ENCODE measurements at regions not wholly inside any gene's neighbourhood (a gene's known extent, or its start where the extent isn't known, plus 50 kb on each side); places are given as distances from the start of the nearest gene placed in this dataset.
"Not testable (repeated sequence)": the region's sequence is repeated elsewhere in the genome, so short reads cannot be mapped to it uniquely, and the experiment has no call there.

DNA sequence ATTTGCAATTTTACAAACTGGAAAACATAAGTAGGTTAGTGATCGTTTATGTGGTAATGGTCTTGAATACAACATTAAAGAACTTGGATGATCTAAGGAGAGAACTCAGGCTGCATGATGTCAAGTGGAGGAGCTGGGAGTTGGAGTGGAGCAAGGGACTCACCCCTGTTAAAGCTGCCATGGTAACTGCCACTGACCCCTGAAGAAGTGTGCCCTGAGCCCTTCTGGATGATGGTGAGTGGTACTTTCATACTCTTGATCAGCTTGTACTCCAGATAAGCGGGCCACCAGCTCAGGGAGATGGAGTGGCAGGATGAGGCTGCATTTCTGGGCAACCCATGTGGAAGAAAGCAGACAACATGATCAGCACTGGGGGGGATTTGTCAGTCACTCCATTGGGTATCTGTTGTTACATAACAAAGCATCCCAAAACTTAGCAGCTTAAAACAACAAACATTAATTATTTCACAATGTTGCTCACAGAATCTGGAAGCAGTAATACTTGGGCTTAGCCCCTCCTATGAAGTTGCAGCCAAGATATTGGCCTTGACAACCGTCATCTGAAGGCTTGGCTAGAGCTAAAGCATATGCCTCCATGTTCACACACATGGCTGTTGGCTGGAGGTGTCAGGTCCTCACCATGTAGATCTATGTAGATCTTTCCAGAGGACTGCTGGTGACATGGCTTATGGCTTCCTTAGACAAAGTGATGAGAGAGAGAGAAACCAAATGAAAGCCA, 213.8 kb downstream of the DUSP10 start:
- Histone ChIP-seq H3K4me1 (no peaks in the 10 kb centered on the region), H3K36me3 (no peaks in the 10 kb centered on the region), H3K9me3 (no peaks in the 10 kb centered on the region), H3K4me3 (no peak overlapping the region), H3K27me3 (no peaks in the 10 kb centered on the region; the same call in 1 of the 2 replicates), H3K27ac (no peak overlapping the region), H3K9ac (no peak overlapping the region), H3K4me2 (no peak overlapping the region), H4K20me1 (no peaks in the 10 kb centered on the region)
- no peak for TF ChIP-seq Cebpa-rat (IDR thresholded peaks at IDR 0.05)

GRCh38 chr1:221530159-221530558, 211.7 kb downstream of the DUSP10 start:
- not testable (repeated sequence) for H3K9ac ChIP-seq, H3K4me2 ChIP-seq, H3K36me3 ChIP-seq, H3K4me3 ChIP-seq, H3K9me3 ChIP-seq, H4K20me1 ChIP-seq, H3K27me3 ChIP-seq, H3K27ac ChIP-seq, H3K4me1 ChIP-seq

DNA sequence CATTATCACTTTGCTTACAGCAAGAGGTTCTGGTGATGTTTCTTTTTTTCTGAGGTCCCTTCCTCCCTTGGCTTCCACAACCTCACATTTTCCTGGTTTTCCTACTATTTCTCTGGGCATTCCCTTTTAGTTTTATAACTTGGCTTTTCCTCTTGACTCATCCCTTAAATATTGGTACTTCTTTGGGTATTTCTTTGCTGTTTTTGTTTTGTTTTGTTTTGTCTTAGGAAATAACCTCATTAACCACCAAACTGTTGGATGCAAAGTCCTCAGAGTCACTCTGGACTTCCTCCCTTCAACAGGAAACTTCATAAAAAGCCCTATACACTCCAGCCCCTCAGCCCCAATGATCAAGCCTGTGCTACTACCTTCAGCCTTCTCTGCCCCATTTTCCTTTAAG, 211.1 kb downstream of the DUSP10 start:
- H3K4me2 ChIP-seq = no peak overlapping the region
- H3K27ac ChIP-seq = no peak overlapping the region
- H3K9me3 ChIP-seq = no peaks in the 10 kb centered on the region
- no peaks in the 10 kb centered on the region for H3K4me1 ChIP-seq
- TF ChIP-seq Cebpa-rat (IDR thresholded peaks at IDR 0.05) = no peak
- H3K9ac ChIP-seq = no peak overlapping the region
- no peaks in the 10 kb centered on the region; the same call in 1 of the 2 replicates for H3K27me3 ChIP-seq
- no peaks in the 10 kb centered on the region for H4K20me1 ChIP-seq
- no peaks in the 10 kb centered on the region for H3K36me3 ChIP-seq
- H3K4me3 ChIP-seq = no peak overlapping the region

DNA sequence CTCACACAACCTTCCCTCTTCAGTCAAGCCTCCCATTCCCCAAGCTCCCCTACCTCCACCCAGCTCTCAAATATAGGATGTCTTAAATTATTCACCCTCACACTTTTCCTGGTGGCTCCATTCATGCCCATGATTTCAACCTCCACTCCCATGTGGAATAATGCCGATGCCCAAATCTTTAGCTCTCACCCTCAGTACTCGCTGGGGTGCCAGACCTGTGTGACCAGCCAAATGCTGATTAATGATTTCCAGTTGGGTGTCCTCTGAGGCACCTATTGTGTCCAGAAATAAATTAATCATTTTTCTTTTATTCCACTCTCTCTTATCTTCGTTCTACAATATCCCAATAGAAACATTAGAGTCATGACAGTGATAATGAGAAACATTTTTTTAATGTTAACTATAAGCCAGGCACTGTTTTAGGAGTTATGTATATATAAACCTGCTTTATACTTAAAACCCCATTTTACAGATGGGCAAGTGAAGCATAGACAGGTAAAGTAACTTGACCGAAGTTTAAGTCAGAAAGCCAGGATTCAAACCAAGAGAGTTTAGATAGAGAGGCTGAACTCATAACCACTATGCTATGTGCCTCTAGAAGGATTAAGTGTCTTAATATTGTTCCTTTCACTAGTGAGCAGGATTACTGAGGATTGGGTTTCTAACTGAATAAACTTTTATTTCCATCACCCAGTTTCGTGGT, 209.7 kb downstream of the DUSP10 start:
- H3K4me2 ChIP-seq = no peak overlapping the region
- no peaks in the 10 kb centered on the region for H4K20me1 ChIP-seq
- H3K27ac ChIP-seq = no peak overlapping the region
- H3K36me3 ChIP-seq = no peaks in the 10 kb centered on the region
- no peaks in the 10 kb centered on the region for H3K9me3 ChIP-seq
- no peak overlapping the region for H3K4me3 ChIP-seq
- TF ChIP-seq Cebpa-rat (IDR thresholded peaks at IDR 0.05) = no peak
- H3K27me3 ChIP-seq = no peaks in the 10 kb centered on the region; the same call in 1 of the 2 replicates
- H3K9ac ChIP-seq = no peak overlapping the region
- no peaks in the 10 kb centered on the region for H3K4me1 ChIP-seq

- no peaks in the 10 kb centered on the region for H3K36me3 ChIP-seq
- no peak overlapping the region for H3K9ac ChIP-seq
- H3K9me3 ChIP-seq = no peaks in the 10 kb centered on the region
- H3K27ac ChIP-seq = no peak overlapping the region
- no peak for TF ChIP-seq Cebpa-rat (IDR thresholded peaks at IDR 0.05)
- no peak overlapping the region for H3K4me2 ChIP-seq
- H3K4me1 ChIP-seq = no peaks in the 10 kb centered on the region
- H3K4me3 ChIP-seq = no peak overlapping the region
- H3K27me3 ChIP-seq = no peaks in the 10 kb centered on the region
- no peaks in the 10 kb centered on the region for H4K20me1 ChIP-seq
Measured at GRCh38 chr1:221541296-221541695, 200.6 kb downstream of the DUSP10 start.

GRCh38 chr1:221543529-221544120, 198.3 kb downstream of the DUSP10 start:
- no peaks in the 10 kb centered on the region for H3K27me3 ChIP-seq
- H3K9me3 ChIP-seq = no peaks in the 10 kb centered on the region
- H3K4me2 ChIP-seq = no peak overlapping the region

DNA sequence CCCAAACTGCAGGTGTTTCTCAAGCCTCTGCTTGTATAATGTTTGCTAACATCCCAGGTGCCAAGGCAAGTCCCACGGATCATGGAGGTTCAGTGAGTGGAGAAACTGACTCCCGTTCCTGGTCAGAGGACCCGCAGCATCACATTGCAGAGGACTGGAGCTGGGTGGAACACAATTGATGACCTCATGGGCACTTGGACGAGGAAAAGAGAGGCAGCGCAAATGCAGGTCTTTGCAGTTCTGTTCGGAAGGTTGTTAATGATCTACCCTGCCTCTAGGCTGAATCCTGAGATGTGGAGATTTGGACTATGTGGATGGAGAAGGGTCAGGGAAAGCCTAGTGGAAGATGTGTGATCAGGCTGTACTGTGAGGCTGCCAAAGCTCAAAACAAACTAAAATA, 192.9 kb downstream of the DUSP10 start:
- H3K4me1 ChIP-seq = no peaks in the 10 kb centered on the region
- H3K9me3 ChIP-seq = no peaks in the 10 kb centered on the region
- no peaks in the 10 kb centered on the region for H3K36me3 ChIP-seq
- H3K9ac ChIP-seq = no peak overlapping the region
- TF ChIP-seq Cebpa-rat (IDR thresholded peaks at IDR 0.05) = no peak
- H3K4me3 ChIP-seq = no peak overlapping the region
- no peak overlapping the region for H3K4me2 ChIP-seq
- H3K27ac ChIP-seq = no peak overlapping the region
- H3K27me3 ChIP-seq = no peaks in the 10 kb centered on the region
- no peaks in the 10 kb centered on the region for H4K20me1 ChIP-seq

More at GRCh38 chr1:221543529-221544120, 198.3 kb downstream of the DUSP10 start:
- H3K27ac ChIP-seq = no peak overlapping the region
- H3K4me1 ChIP-seq = no peaks in the 10 kb centered on the region
- no peaks in the 10 kb centered on the region for H3K36me3 ChIP-seq
- no peak overlapping the region for H3K9ac ChIP-seq
- no peak for TF ChIP-seq Cebpa-rat (IDR thresholded peaks at IDR 0.05)
- no peak overlapping the region for H3K4me3 ChIP-seq
- H4K20me1 ChIP-seq = no peaks in the 10 kb centered on the region

DNA sequence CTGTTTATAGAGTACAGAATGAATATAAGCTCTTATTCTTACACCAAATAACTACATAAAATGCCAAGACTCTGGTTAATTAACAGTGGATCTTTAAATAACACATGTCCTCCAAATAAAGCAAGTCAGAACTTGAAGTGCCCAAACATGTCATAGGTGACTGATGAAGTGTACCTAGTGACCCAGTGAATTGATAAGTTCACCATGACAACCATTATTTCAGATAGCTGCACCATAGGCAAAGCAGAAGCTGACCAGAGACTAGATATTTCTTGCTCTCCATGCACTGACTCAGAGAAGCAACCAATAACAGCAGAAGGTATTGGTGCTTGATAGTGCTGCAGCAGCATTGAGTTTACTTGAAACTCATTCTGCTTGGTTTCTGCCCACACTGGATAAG, 192.1 kb downstream of the DUSP10 start:
- H3K27me3 ChIP-seq = no peaks in the 10 kb centered on the region
- no peak overlapping the region for H3K4me3 ChIP-seq
- H3K36me3 ChIP-seq = no peaks in the 10 kb centered on the region
- H4K20me1 ChIP-seq = no peaks in the 10 kb centered on the region
- H3K4me1 ChIP-seq = no peaks in the 10 kb centered on the region
- no peak for TF ChIP-seq Cebpa-rat (IDR thresholded peaks at IDR 0.05)
- H3K27ac ChIP-seq = no peak overlapping the region
- H3K4me2 ChIP-seq = no peak overlapping the region
- no peaks in the 10 kb centered on the region for H3K9me3 ChIP-seq
- no peak overlapping the region for H3K9ac ChIP-seq

- H3K4me2 ChIP-seq, H3K9ac ChIP-seq, H3K27ac ChIP-seq, H3K36me3 ChIP-seq, H4K20me1 ChIP-seq, H3K27me3 ChIP-seq, H3K9me3 ChIP-seq, H3K4me3 ChIP-seq, H3K4me1 ChIP-seq: not testable (repeated sequence)
Measured at GRCh38 chr1:221552792-221553191, 189.1 kb downstream of the DUSP10 start.

GRCh38 chr1:221555689-221556433, 186.0 kb downstream of the DUSP10 start:
- TF ChIP-seq Cebpa-rat (IDR thresholded peaks at IDR 0.05) = no peak

More at GRCh38 chr1:221555689-221556433, 186.0 kb downstream of the DUSP10 start:
- Histone ChIP-seq H3K4me1 (no peaks in the 10 kb centered on the region), H3K4me2 (no peak overlapping the region), H3K9me3 (no peaks in the 10 kb centered on the region), H3K4me3 (no peak overlapping the region), H3K36me3 (no peaks in the 10 kb centered on the region), H3K27ac (no peak overlapping the region), H4K20me1 (no peaks in the 10 kb centered on the region), H3K27me3 (no peaks in the 10 kb centered on the region), H3K9ac (no peak overlapping the region)

Data from BLaER1 (cell line).